ENCODE measurements at regions not wholly inside any gene's neighbourhood (a gene's known extent, or its start where the extent isn't known, plus 50 kb on each side); places are given as distances from the start of the nearest gene placed in this dataset.

- in situ Hi-C loops (cut with HindIII; ENCODE audit: low pct_unique_long_range_greater_than_20kb, low sequenced_read_pairs), result no loop called here
- no peak for DNase-seq (ENCODE audit: low read depth)
These were observed 104.6 kb upstream of the ZFHX3 start for GRCh38 chr16:73152386-73153125.

DNA sequence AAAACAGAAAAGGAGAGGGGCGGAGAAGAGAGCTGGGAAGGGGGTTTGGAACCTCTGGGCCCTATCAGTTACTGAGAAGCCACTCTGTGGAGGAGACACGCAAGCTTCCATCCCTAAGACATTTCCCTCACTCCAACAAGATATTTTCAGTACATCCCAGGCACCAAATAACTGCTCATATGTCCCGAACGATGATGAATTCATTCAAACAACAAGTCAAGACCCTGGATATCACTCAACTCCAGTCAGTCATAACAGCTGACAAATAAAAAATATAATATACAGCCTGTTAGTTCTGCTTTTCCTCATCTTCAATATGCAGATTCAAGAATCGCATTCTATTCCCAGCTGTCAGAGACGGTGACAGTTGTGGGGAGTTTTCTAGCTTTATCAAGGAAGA, 104.0 kb upstream of the ZFHX3 start:
- in situ Hi-C loops (cut with HindIII; ENCODE audit: low pct_unique_long_range_greater_than_20kb, low sequenced_read_pairs), result no loop called here

DNA sequence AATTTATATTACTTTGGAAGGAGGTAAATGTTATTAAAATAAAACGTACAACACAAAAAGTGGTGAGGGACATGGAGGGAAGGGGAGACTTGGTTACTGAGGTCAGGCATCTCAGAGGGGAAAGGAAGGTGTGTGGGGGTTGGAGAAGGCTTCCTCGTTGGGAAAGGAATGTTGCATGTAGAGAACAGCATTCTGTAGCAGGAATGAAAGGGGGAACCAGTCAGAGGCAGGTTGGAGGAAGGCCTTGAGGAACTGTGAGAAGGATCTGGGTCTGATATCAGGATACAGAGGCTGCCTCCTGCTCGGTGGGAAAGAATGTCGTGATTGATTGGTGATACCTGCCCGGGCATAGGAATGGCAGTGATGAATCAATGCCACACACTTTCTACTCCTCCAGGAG, 103.3 kb upstream of the ZFHX3 start:
- in situ Hi-C loops (cut with HindIII; ENCODE audit: low pct_unique_long_range_greater_than_20kb, low sequenced_read_pairs), result no loop called here
- no peak for DNase-seq (ENCODE audit: low read depth)

More for the DNA sequence above, 104.0 kb upstream of the ZFHX3 start:
- no peak for DNase-seq (ENCODE audit: low read depth)

DNA sequence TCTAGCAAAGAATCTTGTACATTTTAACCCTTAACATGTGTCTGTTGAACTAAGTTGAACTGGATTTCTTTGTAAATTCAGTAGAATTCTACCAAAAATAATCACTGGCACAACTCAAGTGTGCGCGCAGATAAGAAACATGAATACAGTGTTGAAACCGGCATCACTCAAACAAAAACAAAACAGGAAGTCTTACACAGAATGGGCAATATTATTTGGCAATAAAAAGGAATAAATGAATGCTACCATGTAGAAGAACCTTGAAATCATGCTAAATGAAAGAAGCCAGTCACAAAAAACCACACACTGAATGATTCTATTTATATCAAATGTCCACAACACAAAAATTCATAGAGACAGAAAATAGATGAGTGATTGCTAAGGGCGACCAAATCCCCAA, 102.9 kb upstream of the ZFHX3 start:
- no peak for DNase-seq (ENCODE audit: low read depth)
- in situ Hi-C loops (cut with HindIII; ENCODE audit: low pct_unique_long_range_greater_than_20kb, low sequenced_read_pairs), result no loop called here

- DNase-seq (ENCODE audit: low read depth), result no peak
- in situ Hi-C loops (cut with HindIII; ENCODE audit: low pct_unique_long_range_greater_than_20kb, low sequenced_read_pairs), result no loop called here
These were observed 101.4 kb upstream of the ZFHX3 start for GRCh38 chr16:73149334-73149733.

- in situ Hi-C loops (cut with HindIII; ENCODE audit: low pct_unique_long_range_greater_than_20kb, low sequenced_read_pairs), result no loop called here
- no peak for DNase-seq (ENCODE audit: low read depth)
These were observed 100.0 kb upstream of the ZFHX3 start for GRCh38 chr16:73147958-73148357.

DNA sequence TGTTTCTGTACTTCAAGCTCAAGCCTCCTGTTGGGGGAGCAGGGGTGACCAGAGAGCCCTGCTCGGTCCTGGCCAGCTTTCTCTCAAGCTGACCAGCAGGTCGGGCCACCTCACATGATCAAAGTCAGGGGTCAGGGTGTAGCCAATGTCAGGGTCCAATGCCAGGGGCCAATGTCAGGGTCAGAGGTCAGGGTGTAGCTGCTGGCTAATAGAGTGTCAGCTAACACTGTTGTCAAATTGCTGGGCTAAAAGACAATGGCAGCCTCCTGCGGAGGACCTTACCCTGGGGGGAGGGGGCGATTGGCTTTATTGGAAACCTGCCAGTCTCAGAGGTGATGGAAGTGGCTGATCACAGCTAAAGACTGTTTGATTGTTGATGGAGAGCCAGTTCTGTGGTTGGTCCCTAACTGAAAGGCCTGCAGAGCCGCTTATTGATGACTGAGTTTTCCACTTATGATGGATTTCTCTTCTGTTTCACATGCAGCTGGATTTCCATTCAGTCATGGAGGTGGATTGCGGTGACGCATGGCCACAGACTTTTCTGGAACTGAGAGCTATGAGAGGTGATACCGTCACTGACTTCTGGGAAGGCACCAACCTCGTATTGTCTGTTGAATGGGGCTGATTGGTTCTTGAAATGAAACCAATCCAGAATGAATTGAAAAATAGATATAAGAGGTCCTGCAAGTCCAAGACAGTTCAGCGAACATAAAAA, 97.4 kb upstream of the ZFHX3 start:
- no peak for DNase-seq (ENCODE audit: low read depth)
- in situ Hi-C loops (cut with HindIII; ENCODE audit: low pct_unique_long_range_greater_than_20kb, low sequenced_read_pairs), result no loop called here

DNA sequence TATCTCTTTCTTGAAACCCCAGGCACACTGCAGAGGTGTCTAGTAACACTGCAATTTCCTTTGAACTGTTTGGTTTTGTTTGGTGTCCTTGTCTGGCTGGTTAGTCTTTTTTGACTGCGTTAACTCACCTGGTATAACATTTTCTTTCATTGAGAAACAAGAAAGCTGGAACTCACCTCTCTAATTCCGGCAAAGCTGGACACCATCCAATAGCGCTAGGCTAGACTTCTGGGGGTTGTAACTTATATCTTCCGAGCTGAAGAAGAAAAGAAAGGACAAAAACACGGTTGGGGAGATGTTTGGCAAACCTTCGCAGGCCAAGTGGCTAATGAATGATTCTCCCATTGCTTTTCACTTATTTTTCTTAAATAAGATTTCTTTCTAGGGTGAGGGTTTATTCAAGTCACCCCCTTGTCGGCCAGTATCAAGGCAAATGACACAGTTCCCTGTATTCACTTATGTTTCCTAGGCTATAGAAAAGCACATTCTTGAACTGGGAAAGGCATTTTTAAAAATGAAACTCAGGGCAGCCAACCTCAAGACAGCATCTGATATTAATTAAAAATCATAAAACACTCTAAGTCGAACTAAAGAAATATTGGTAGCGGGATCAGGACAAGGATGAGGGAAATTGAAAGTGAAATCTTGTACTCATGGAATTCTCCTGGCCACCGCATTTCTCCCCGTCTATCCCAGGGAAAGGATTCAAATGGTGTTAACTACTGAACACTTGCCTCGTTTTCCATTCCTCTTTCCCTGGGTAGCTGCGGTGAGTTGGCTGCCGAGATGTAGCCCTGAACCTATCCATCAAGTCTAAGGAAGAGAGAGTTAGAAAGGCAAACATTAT, 95.9 kb upstream of the ZFHX3 start:
- in situ Hi-C loops (cut with HindIII; ENCODE audit: low pct_unique_long_range_greater_than_20kb, low sequenced_read_pairs), result no loop called here
- no peak for DNase-seq (ENCODE audit: low read depth)

GRCh38 chr16:73143002-73143401, 95.1 kb upstream of the ZFHX3 start:
- in situ Hi-C loops (cut with HindIII; ENCODE audit: low pct_unique_long_range_greater_than_20kb, low sequenced_read_pairs), result no loop called here

DNA sequence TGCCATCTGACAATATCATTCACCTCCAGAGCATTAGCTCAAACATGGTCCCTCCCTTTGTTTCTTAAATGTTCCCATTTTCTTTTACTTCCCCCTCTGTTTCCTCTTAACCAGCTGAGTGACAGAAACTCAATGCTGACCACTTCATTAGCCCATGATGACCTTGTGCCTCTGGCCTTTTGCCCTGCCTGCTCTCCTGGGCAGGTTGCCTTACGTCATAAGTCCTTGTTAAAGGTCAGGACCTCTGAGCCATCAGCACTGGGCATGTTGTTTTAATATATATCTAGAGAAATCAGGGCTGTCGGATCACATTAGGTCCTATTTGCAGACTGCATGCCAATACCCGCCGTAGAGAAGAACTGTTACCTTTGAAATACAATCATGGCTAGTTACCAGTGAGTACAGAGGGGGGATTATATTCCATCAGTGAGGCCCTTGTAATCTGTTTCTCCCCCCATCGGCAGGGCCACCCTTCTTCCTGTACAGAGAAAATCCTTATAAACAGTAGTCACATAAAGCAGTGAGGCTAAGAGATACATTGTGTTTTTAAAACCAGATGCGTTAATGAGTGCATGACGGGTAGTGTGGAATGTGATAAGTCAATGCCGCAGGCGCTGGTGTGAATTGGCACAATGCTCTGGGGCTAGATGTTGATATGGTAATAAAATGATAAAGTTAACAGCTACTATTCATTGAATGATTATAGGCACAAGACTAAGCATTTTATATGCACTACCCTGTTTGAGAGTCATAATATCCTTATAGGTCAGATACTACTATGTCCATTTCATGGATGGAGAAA, 94.3 kb upstream of the ZFHX3 start:
- in situ Hi-C loops (cut with HindIII; ENCODE audit: low pct_unique_long_range_greater_than_20kb, low sequenced_read_pairs), result no loop called here
- DNase-seq (ENCODE audit: low read depth), result no peak

More at GRCh38 chr16:73143002-73143401, 95.1 kb upstream of the ZFHX3 start:
- no peak for DNase-seq (ENCODE audit: low read depth)

- in situ Hi-C loops (cut with HindIII; ENCODE audit: low pct_unique_long_range_greater_than_20kb, low sequenced_read_pairs), result no loop called here
- DNase-seq (ENCODE audit: low read depth), result no peak
These were observed 93.0 kb upstream of the ZFHX3 start for GRCh38 chr16:73140929-73141328.

- no peak for DNase-seq (ENCODE audit: low read depth)
- in situ Hi-C loops (cut with HindIII; ENCODE audit: low pct_unique_long_range_greater_than_20kb, low sequenced_read_pairs), result no loop called here
These were observed 83.4 kb upstream of the ZFHX3 start for GRCh38 chr16:73131156-73131862.

- in situ Hi-C loops (cut with HindIII; ENCODE audit: low pct_unique_long_range_greater_than_20kb, low sequenced_read_pairs), result no loop called here
- DNase-seq (ENCODE audit: low read depth), result no peak
These were observed 81.5 kb upstream of the ZFHX3 start for GRCh38 chr16:73129455-73129854.

DNA sequence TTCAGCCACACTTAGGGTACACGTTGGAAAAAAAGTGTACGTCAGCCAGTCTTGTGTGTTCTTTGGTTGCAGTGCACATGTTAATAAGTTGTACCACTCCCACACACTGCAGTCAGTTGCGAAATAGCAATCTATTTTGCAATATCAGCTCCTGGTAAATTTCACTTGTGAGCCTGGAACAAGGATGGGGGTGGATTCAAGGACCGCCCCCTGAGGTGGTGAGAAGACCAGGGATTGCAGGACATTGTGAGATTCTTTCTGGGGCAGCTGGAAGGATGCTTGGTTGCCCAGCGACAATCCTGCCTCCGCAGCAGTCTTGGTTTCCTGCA, 78.6 kb upstream of the ZFHX3 start:
- no peak for DNase-seq (ENCODE audit: low read depth)
- in situ Hi-C loops (cut with HindIII; ENCODE audit: low pct_unique_long_range_greater_than_20kb, low sequenced_read_pairs), result no loop called here

GRCh38 chr16:73125850-73126524, 78.1 kb upstream of the ZFHX3 start:
- no peak for DNase-seq (ENCODE audit: low read depth)
- in situ Hi-C loops (cut with HindIII; ENCODE audit: low pct_unique_long_range_greater_than_20kb, low sequenced_read_pairs), result no loop called here

DNA sequence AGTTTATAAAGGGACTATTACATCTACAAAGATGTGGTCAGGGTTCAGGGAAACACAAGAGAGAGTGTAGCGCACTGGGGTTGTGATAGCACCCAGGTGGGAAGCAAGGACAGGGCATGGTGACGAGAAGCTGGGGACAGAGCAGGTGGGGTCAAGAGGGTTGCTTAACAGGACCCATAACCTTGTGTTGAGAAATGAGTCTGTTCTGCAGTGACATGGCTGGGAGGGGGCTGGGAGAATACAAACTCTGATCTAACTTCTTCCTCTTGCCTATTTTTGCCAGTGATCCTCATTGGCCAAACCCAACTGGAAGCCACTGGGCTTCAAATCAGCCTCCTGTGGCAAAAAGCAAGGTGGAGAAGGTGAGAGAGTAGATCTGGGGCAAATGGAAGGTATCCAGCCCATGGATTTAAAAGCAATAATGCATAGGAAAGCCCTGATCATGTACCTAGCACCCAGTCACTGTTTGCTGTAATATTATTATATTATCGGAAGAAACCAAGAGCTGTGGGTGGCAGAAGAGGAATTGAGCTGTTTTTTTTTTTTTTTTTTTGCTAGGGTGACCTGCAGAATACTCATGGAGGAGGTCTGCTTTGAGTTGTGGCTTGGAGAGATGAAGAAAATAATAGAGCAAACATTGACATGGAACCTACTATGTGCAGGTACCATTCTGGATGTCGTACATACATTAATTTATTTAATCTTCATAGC, 76.9 kb upstream of the ZFHX3 start:
- in situ Hi-C loops (cut with HindIII; ENCODE audit: low pct_unique_long_range_greater_than_20kb, low sequenced_read_pairs), result no loop called here
- DNase-seq (ENCODE audit: low read depth), result no peak

DNA sequence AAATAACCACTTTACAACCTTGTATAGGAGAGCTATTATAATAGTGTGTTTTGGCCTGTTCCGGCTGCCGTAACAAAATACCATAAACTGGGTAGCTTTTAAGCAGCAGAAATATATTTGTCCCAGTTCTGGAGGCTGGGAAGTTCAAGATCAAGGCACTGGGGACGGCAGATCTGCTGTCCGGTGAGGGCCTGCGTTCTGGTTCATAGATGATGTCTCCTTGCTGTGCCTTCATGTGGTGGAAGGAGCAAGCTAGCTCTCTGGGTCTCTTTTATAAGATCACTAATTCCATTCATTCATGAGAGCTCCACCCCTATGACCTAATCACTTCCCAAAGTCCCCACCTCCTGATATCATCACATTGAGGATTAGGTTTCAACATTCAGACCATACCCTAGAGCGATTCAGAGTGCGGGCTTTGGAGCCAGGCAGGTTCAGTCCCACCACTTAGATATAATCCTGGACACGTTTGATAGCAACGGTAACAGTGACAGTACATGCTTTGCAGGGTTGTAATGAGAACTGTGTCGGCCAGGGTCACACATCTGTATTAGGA, 76.2 kb upstream of the ZFHX3 start:
- in situ Hi-C loops (cut with HindIII; ENCODE audit: low pct_unique_long_range_greater_than_20kb, low sequenced_read_pairs), result no loop called here
- DNase-seq (ENCODE audit: low read depth), result no peak
